ENCODE measurements at regions not wholly inside any gene's neighbourhood (a gene's known extent, or its start where the extent isn't known, plus 50 kb on each side); places are given as distances from the start of the nearest gene placed in this dataset.

- H3K9ac ChIP-seq = no peak overlapping the region
- H3K4me2 ChIP-seq (ENCODE audit: low read length) = no peak overlapping the region
- H3K9me3 ChIP-seq (ENCODE audit: control insufficient read depth, low read length) = no peaks in the 10 kb centered on the region
- H3K27ac ChIP-seq = no peak overlapping the region
- H2AFZ ChIP-seq = no peak overlapping the region
- TF ChIP-seq CTCF (IDR thresholded peaks at IDR 0.05) = no peak
- no peaks in the 10 kb centered on the region for H3K27me3 ChIP-seq (ENCODE audit: control insufficient read depth, insufficient read depth, low read length)
- H3K79me2 ChIP-seq = no peaks in the 10 kb centered on the region
- H3K4me3 ChIP-seq (ENCODE audit: low read depth, low read length) = no peak overlapping the region
- no peaks in the 10 kb centered on the region for H3K4me1 ChIP-seq
- H3K36me3 ChIP-seq (ENCODE audit: control insufficient read depth, insufficient read depth, low read length) = no peaks in the 10 kb centered on the region
Observed at GRCh38 chr9:79041266-79041665, 530.5 kb upstream of the TLE4 start.

GRCh38 chr9:79043916-79044315, 527.8 kb upstream of the TLE4 start:
- Histone ChIP-seq H3K27ac (no peak overlapping the region), H3K27me3 (ENCODE audit: control insufficient read depth, insufficient read depth, low read length) (no peaks in the 10 kb centered on the region), H3K9me3 (ENCODE audit: control insufficient read depth, low read length) (no peaks in the 10 kb centered on the region), H3K36me3 (ENCODE audit: control insufficient read depth, insufficient read depth, low read length) (no peaks in the 10 kb centered on the region), H3K9ac (no peak overlapping the region), H3K4me1 (no peaks in the 10 kb centered on the region), H3K4me2 (ENCODE audit: low read length) (no peak overlapping the region), H2AFZ (no peak overlapping the region), H3K79me2 (no peaks in the 10 kb centered on the region), H3K4me3 (ENCODE audit: low read depth, low read length) (no peak overlapping the region)
- no peak for TF ChIP-seq CTCF (IDR thresholded peaks at IDR 0.05)

DNA sequence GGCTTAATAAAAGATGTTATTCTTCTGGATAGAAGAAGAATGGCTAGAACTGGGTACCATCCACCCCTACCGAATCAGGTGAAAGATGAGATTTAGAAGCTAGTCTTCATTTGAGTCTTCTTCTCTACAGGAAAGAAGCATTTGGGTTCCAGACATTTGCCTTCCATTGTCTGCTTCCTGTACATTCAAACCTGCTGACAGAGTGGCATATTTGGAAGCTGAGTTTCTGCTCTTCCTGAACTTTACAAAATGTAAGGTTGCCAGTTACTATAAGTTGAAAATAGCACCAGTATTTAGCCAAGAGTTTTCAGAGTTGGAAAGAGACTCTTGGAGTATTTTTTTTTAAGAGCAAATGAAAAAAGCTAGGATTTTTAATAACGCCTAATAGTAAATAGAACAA, 525.4 kb upstream of the TLE4 start:
- Histone ChIP-seq H3K4me1 (no peaks in the 10 kb centered on the region), H3K9ac (no peak overlapping the region), H3K79me2 (no peaks in the 10 kb centered on the region), H3K4me3 (ENCODE audit: low read depth, low read length) (no peak overlapping the region), H3K9me3 (ENCODE audit: control insufficient read depth, low read length) (no peaks in the 10 kb centered on the region), H3K27me3 (ENCODE audit: control insufficient read depth, insufficient read depth, low read length) (no peaks in the 10 kb centered on the region), H2AFZ (no peak overlapping the region), H3K4me2 (ENCODE audit: low read length) (no peak overlapping the region), H3K27ac (no peak overlapping the region), H3K36me3 (ENCODE audit: control insufficient read depth, insufficient read depth, low read length) (no peaks in the 10 kb centered on the region)
- no peak for TF ChIP-seq CTCF (IDR thresholded peaks at IDR 0.05)

DNA sequence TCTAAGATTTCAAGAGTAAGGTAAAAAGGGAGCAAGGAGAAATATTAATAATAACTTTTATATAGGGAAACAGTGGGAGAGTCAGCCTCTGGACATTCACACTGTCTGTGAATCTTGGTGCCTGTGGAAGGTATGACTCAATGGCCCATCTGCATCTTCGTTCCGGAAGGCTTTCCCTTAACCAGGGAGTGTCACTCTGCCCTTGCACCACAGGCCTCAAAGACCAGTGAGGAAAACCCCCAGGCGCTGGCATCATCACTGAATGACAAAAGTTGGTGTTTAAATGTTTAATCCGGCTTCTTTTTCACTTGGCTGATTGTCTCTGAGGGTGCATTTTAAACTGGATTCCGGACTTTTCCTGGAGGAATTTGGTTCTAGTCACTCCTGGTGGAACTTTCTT, 522.4 kb upstream of the TLE4 start:
- no peak overlapping the region for H3K9ac ChIP-seq
- no peaks in the 10 kb centered on the region for H3K4me1 ChIP-seq
- no peak for TF ChIP-seq CTCF (IDR thresholded peaks at IDR 0.05)
- H2AFZ ChIP-seq = no peak overlapping the region
- no peaks in the 10 kb centered on the region for H3K9me3 ChIP-seq (ENCODE audit: control insufficient read depth, low read length)
- H3K4me3 ChIP-seq (ENCODE audit: low read depth, low read length) = no peak overlapping the region
- H3K36me3 ChIP-seq (ENCODE audit: control insufficient read depth, insufficient read depth, low read length) = no peaks in the 10 kb centered on the region
- H3K27ac ChIP-seq = no peak overlapping the region
- H3K4me2 ChIP-seq (ENCODE audit: low read length) = no peak overlapping the region
- H3K79me2 ChIP-seq = no peaks in the 10 kb centered on the region
- H3K27me3 ChIP-seq (ENCODE audit: control insufficient read depth, insufficient read depth, low read length) = no peaks in the 10 kb centered on the region

DNA sequence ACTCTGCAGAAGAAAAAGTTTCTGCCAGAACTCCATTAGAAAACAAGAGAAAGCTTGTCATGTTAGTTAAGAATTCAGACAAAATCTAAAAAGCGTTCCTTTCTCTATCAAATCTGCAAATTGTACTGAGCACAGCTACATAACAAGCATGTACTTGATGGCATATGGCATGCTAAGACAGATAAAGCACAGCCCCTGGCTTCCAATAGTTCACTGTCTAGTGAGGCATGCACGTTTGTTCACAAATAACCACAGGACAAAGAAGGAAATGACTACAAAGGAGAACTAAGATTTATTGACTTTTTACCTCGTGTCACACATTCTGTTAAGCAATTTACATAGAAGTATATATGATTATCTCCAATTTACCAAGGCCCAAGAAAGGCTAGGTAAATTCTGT, 518.2 kb upstream of the TLE4 start:
- Histone ChIP-seq H3K27me3 (ENCODE audit: control insufficient read depth, insufficient read depth, low read length) (no peaks in the 10 kb centered on the region), H3K27ac (no peak overlapping the region), H3K79me2 (no peaks in the 10 kb centered on the region), H3K9me3 (ENCODE audit: control insufficient read depth, low read length) (no peaks in the 10 kb centered on the region), H3K4me1 (no peaks in the 10 kb centered on the region), H2AFZ (no peak overlapping the region), H3K36me3 (ENCODE audit: control insufficient read depth, insufficient read depth, low read length) (no peaks in the 10 kb centered on the region), H3K4me2 (ENCODE audit: low read length) (no peak overlapping the region), H3K9ac (no peak overlapping the region), H3K4me3 (ENCODE audit: low read depth, low read length) (no peak overlapping the region)
- TF ChIP-seq CTCF (IDR thresholded peaks at IDR 0.05) = no peak
